ENCODE measurements at regions not wholly inside any gene's neighbourhood (a gene's known extent, or its start where the extent isn't known, plus 50 kb on each side); places are given as distances from the start of the nearest gene placed in this dataset.

DNA sequence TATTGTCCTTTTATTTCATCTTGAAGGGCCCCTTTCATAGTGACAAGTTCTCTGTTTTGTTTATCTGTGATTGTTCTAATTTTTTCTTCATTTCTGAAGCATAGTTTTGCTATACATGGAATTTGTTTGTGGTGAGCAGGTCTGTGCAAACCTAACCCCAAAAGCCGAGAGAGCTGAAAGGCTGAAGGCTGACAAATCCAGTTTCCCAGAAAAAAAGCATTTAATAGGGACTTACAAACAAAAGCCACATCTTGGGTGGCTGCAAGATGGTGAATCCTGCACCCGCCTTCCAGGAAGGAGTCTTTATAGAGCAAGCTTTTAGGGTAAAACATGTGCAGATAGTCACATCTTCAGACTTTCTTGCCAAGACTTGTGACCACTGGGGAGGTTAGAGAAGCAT is 473.4 kb upstream of the TRIB2 start:
- Mint-ChIP-seq H3K27ac (ENCODE audit: unreplicated experiment) (no peak overlapping the region), H3K27me3 (ENCODE audit: low read depth) (no peaks in the 10 kb centered on the region), H3K4me1 (ENCODE audit: low read depth) (peaks cover 4% of the 10 kb centered on the region), H3K36me3 (ENCODE audit: low read depth) (no peaks in the 10 kb centered on the region), H3K4me3 (ENCODE audit: unreplicated experiment) (no peak overlapping the region), H3K9me3 (ENCODE audit: low read depth) (peaks cover 12% of the 10 kb centered on the region)
- no peak for TF ChIP-seq CTCF (IDR thresholded peaks at IDR 0.05)
- no peak for DNase-seq (ENCODE audit: low spot score)

DNA sequence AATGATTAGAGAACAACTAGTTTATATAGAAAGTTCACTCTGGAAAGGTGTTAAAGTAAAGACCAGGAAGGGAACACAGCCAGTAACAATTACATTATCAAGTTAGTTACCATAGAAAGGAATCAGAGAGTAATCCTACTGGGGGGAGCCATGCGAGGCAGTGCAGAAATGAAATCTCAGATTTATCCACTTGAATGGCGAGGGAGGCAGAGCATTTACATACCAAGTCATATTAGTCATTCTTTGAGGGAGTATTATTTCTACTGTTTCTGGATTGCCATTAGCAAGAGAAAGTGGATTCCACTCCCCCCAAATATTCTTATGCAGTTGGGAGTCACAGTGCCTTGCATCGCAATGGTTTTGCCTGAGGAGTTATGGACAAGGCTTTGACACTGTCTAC is 472.7 kb upstream of the TRIB2 start:
- DNase-seq (ENCODE audit: low spot score), result no peak
- no peak for TF ChIP-seq CTCF (IDR thresholded peaks at IDR 0.05)
- Mint-ChIP-seq H3K36me3 (ENCODE audit: low read depth) (no peaks in the 10 kb centered on the region), H3K4me3 (ENCODE audit: unreplicated experiment) (no peak overlapping the region), H3K27ac (ENCODE audit: unreplicated experiment) (no peak overlapping the region), H3K27me3 (ENCODE audit: low read depth) (no peaks in the 10 kb centered on the region), H3K9me3 (ENCODE audit: low read depth) (peaks cover 8% of the 10 kb centered on the region), H3K4me1 (ENCODE audit: low read depth) (peaks cover 4% of the 10 kb centered on the region)

DNA sequence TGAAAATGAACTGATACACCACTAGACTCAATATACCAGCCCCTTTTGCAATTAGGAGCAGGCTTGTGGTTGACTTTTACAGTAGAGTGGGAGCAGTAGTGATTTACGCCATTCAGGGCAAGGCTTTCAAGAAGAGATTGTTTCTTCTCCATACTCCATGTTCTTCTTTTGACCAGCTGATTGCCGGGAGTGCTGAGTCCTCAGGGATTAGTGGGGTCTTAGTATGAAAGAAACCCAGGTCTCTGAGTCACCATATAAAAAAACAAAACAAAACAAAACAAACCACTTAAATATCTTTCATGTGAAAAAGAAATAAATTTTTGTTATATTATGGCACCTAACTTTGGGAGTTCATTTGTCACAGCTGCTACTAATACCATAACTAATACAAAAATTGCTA is 465.6 kb upstream of the TRIB2 start:
- no peak for DNase-seq (ENCODE audit: low spot score)
- Mint-ChIP-seq H3K9me3 (ENCODE audit: low read depth) (no peaks in the 10 kb centered on the region), H3K36me3 (ENCODE audit: low read depth) (no peaks in the 10 kb centered on the region), H3K27ac (ENCODE audit: unreplicated experiment) (no peak overlapping the region), H3K27me3 (ENCODE audit: low read depth) (no peaks in the 10 kb centered on the region), H3K4me3 (ENCODE audit: unreplicated experiment) (no peak overlapping the region), H3K4me1 (ENCODE audit: low read depth) (peaks cover 3% of the 10 kb centered on the region)
- TF ChIP-seq CTCF (IDR thresholded peaks at IDR 0.05), result no peak

DNA sequence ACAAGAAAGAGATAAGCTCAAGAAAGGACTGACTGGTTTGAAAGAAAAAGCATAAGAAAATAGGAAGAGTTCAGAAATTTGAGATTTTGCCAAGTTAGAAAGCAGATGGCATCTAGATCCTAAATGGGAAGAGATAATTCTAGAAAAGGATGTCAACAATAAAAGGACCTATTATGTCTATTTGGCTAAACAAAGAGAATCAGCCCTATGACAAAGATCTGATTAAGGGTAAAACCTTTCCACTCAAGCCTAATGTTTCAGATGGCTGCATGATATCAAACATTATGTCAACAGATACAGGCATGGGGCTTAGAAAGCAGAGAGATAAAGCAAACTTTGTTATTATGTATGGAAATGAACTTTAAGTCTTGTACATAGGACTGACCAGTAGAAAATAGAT is 465.0 kb upstream of the TRIB2 start:
- Mint-ChIP-seq H3K27ac (ENCODE audit: unreplicated experiment) (no peak overlapping the region), H3K4me3 (ENCODE audit: unreplicated experiment) (no peak overlapping the region), H3K36me3 (ENCODE audit: low read depth) (no peaks in the 10 kb centered on the region), H3K4me1 (ENCODE audit: low read depth) (peaks cover 3% of the 10 kb centered on the region), H3K27me3 (ENCODE audit: low read depth) (no peaks in the 10 kb centered on the region), H3K9me3 (ENCODE audit: low read depth) (no peaks in the 10 kb centered on the region)
- no peak for DNase-seq (ENCODE audit: low spot score)
- no peak for TF ChIP-seq CTCF (IDR thresholded peaks at IDR 0.05)

DNA sequence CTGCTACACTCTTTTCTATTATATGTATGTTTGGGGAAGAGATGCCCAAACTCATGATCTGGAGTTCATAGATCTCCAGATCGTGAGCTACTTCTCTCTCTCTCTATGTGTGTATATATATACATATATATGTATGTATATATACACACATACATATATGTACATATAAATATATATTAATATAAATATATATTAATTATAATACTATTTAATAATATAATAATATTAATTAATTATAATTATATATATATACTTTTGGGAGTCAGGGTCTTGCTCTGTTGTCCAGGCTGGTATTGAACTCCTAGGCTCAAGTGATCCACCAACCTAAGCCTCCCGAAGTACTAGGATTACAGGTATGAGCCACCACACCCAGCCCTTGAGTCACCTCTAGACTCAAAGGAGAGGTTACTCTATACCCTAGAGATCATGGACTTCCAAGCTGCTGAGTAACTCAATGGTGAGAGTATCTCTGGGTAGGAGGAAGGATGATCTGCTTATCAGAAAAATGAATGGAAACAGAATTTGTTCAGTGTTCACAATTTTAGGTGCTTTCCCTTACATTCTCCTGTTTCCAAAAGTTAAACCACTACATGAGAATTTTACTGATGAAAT is 463.5 kb upstream of the TRIB2 start:
- DNase-seq (ENCODE audit: low spot score), result no peak
- Mint-ChIP-seq H3K9me3 (ENCODE audit: low read depth) (no peaks in the 10 kb centered on the region), H3K4me1 (ENCODE audit: low read depth) (peaks cover 3% of the 10 kb centered on the region), H3K4me3 (ENCODE audit: unreplicated experiment) (no peak overlapping the region), H3K36me3 (ENCODE audit: low read depth) (no peaks in the 10 kb centered on the region), H3K27me3 (ENCODE audit: low read depth) (no peaks in the 10 kb centered on the region), H3K27ac (ENCODE audit: unreplicated experiment) (no peak overlapping the region)
- no peak for TF ChIP-seq CTCF (IDR thresholded peaks at IDR 0.05)

Measured in chondrocyte (in vitro differentiated cells).